ENCODE measurements at regions not wholly inside any gene's neighbourhood (a gene's known extent, or its start where the extent isn't known, plus 50 kb on each side); places are given as distances from the start of the nearest gene placed in this dataset.

GRCh38 chr17:73953206-73954033, 250.1 kb upstream of the RPL38 start:
- no peaks in the 10 kb centered on the region for H3K4me1 ChIP-seq (ENCODE audit: control insufficient read depth, insufficient read depth, low read length)
- CTCF ChIA-PET: interaction anchor here (0.7 kb wide), 1 partner anchor 12 kb away, joined by 7 read pairs; no protein-coding TSS in a partner anchor
- no TSS peak for BruUV-seq (replicated peaks)
- no peak for TF ChIP-seq TCF7L2 (IDR thresholded peaks at IDR 0.05; ENCODE audit: low read depth, low read length)
- no peak for TF ChIP-seq POLR2AphosphoS5 (IDR thresholded peaks at IDR 0.05; ENCODE audit: low read depth, low read length)
- no peak for TF ChIP-seq SIN3A (IDR thresholded peaks at IDR 0.05; ENCODE audit: borderline replicate concordance, insufficient read depth, low read depth, low read length)
- TF ChIP-seq, protein P1, sequence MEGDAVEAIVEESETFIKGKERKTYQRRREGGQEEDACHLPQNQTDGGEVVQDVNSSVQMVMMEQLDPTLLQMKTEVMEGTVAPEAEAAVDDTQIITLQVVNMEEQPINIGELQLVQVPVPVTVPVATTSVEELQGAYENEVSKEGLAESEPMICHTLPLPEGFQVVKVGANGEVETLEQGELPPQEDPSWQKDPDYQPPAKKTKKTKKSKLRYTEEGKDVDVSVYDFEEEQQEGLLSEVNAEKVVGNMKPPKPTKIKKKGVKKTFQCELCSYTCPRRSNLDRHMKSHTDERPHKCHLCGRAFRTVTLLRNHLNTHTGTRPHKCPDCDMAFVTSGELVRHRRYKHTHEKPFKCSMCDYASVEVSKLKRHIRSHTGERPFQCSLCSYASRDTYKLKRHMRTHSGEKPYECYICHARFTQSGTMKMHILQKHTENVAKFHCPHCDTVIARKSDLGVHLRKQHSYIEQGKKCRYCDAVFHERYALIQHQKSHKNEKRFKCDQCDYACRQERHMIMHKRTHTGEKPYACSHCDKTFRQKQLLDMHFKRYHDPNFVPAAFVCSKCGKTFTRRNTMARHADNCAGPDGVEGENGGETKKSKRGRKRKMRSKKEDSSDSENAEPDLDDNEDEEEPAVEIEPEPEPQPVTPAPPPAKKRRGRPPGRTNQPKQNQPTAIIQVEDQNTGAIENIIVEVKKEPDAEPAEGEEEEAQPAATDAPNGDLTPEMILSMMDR (IDR thresholded peaks at IDR 0.05): no peak
- TF ChIP-seq, protein P2, sequence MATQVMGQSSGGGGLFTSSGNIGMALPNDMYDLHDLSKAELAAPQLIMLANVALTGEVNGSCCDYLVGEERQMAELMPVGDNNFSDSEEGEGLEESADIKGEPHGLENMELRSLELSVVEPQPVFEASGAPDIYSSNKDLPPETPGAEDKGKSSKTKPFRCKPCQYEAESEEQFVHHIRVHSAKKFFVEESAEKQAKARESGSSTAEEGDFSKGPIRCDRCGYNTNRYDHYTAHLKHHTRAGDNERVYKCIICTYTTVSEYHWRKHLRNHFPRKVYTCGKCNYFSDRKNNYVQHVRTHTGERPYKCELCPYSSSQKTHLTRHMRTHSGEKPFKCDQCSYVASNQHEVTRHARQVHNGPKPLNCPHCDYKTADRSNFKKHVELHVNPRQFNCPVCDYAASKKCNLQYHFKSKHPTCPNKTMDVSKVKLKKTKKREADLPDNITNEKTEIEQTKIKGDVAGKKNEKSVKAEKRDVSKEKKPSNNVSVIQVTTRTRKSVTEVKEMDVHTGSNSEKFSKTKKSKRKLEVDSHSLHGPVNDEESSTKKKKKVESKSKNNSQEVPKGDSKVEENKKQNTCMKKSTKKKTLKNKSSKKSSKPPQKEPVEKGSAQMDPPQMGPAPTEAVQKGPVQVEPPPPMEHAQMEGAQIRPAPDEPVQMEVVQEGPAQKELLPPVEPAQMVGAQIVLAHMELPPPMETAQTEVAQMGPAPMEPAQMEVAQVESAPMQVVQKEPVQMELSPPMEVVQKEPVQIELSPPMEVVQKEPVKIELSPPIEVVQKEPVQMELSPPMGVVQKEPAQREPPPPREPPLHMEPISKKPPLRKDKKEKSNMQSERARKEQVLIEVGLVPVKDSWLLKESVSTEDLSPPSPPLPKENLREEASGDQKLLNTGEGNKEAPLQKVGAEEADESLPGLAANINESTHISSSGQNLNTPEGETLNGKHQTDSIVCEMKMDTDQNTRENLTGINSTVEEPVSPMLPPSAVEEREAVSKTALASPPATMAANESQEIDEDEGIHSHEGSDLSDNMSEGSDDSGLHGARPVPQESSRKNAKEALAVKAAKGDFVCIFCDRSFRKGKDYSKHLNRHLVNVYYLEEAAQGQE (IDR thresholded peaks at IDR 0.05; ENCODE audit: insufficient read depth in 1 of 2, low read depth in 2 of 2, low read length in 1 of 2): no peak
- intact Hi-C loops (cut with micrococcal nuclease; ENCODE audit: unreplicated experiment) (loop anchor here (10.0 kb wide), 1 partner anchor 299 kb away; no protein-coding TSS in a partner anchor), in situ Hi-C loops (cut with HindIII; ENCODE audit: low pct_unique_long_range_greater_than_20kb, low sequenced_read_pairs) (no loop called here)
- H3K27me3 ChIP-seq (ENCODE audit: control insufficient read depth, insufficient read depth, low read length): peaks cover 2% of the 10 kb centered on the region; the same call in 1 of the 2 replicates
- ATAC-seq (no peak), DNase-seq (ENCODE audit: low read depth, low spot score) (no peak)
- no peaks in the 10 kb centered on the region for H3K9me3 ChIP-seq (ENCODE audit: control insufficient read depth, insufficient read depth, low read depth, low read length)
- POLR2A ChIA-PET: no interaction called here
- no peak overlapping the region for H3K4me3 ChIP-seq (ENCODE audit: low read depth in 2 of 2, low read length in 2 of 2)
- H3K27ac ChIP-seq (ENCODE audit: low read length): no peak overlapping the region
- H3K36me3 ChIP-seq (ENCODE audit: control insufficient read depth, insufficient read depth, low read length): no peaks in the 10 kb centered on the region

DNA sequence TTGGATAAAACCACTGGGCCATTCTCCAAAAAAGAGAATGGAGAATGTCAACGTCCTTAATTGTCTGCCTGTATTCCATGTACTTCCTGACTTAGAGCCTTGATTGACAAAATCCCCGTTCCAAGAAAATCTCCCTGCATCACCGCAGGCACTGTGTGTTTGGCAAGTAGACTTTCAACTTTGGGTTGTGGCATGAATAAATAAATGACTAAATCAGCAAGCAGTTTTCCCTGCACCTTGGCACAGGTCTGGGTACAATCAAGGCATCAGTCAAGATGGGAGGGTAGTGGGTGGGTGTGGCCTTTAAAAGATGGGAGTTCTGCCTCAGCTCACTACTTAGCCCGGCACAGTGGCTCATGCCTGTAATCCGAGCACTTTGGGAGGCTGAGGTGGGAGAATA, 248.5 kb upstream of the RPL38 start:
- ChIA-PET CTCF (no interaction called here), POLR2A (no interaction called here)
- DNase-seq (ENCODE audit: low read depth, low spot score): no peak
- no peak overlapping the region for H3K4me3 ChIP-seq (ENCODE audit: low read depth in 2 of 2, low read length in 2 of 2)
- H3K36me3 ChIP-seq (ENCODE audit: control insufficient read depth, insufficient read depth, low read length): no peaks in the 10 kb centered on the region
- intact Hi-C loops (cut with micrococcal nuclease; ENCODE audit: unreplicated experiment): loop anchor here (10.0 kb wide), 1 partner anchor 300 kb away; no protein-coding TSS in a partner anchor
- no TSS peak for BruUV-seq (replicated peaks)
- no peak for ATAC-seq
- no peaks in the 10 kb centered on the region for H3K4me1 ChIP-seq (ENCODE audit: control insufficient read depth, insufficient read depth, low read length)
- TF ChIP-seq TCF7L2 (IDR thresholded peaks at IDR 0.05; ENCODE audit: low read depth, low read length) (no peak), SIN3A (IDR thresholded peaks at IDR 0.05; ENCODE audit: borderline replicate concordance, insufficient read depth, low read depth, low read length) (no peak), POLR2AphosphoS5 (IDR thresholded peaks at IDR 0.05; ENCODE audit: low read depth, low read length) (no peak)
- TF ChIP-seq, protein P1 (IDR thresholded peaks at IDR 0.05): no peak
- TF ChIP-seq, protein P2 (IDR thresholded peaks at IDR 0.05; ENCODE audit: insufficient read depth in 1 of 2, low read depth in 2 of 2, low read length in 1 of 2): no peak
- H3K9me3 ChIP-seq (ENCODE audit: control insufficient read depth, insufficient read depth, low read depth, low read length): no peaks in the 10 kb centered on the region
- in situ Hi-C loops (cut with HindIII; ENCODE audit: low pct_unique_long_range_greater_than_20kb, low sequenced_read_pairs): no loop called here
- H3K27me3 ChIP-seq (ENCODE audit: control insufficient read depth, insufficient read depth, low read length): peaks cover 12% of the 10 kb centered on the region
- H3K27ac ChIP-seq (ENCODE audit: low read length): no peak overlapping the region

Measured in Panc1 (cell line).